Chondrocyte (in vitro differentiated cells): ENCODE measurements at regions not wholly inside any gene's neighbourhood (a gene's known extent, or its start where the extent isn't known, plus 50 kb on each side); places are given as distances from the start of the nearest gene placed in this dataset.

ENCODE experiments used
- DNase-seq: peaks from one replicate; pipeline ENCODE4 v3.0.0; 2021; ENCODE audit warnings: mixed read lengths, low spot score
- H3K27ac Mint-ChIP-seq: one replicate; pipeline ENCODE4 v1.8.0; 2021; ENCODE audit warnings: mild to moderate bottlenecking, moderate library complexity, mixed read lengths; ENCODE audit not compliant: unreplicated experiment
- H3K27me3 Mint-ChIP-seq: 2 replicates; pipeline ENCODE4 v1.8.0; 2021; ENCODE audit warnings: low read depth, mixed read lengths
- H3K36me3 Mint-ChIP-seq: 2 replicates; pipeline ENCODE4 v1.8.0; 2021; ENCODE audit warnings: low read depth, mixed read lengths
- H3K4me1 Mint-ChIP-seq: 2 replicates; pipeline ENCODE4 v1.8.0; 2021; ENCODE audit warnings: low read depth, mild to moderate bottlenecking, mixed read lengths
- H3K4me3 Mint-ChIP-seq: one replicate; pipeline ENCODE4 v1.8.0; 2021; ENCODE audit warnings: mild to moderate bottlenecking, moderate library complexity, mixed read lengths; ENCODE audit not compliant: unreplicated experiment
- H3K9me3 Mint-ChIP-seq: 2 replicates; pipeline ENCODE4 v1.8.0; 2021; ENCODE audit warnings: low read depth, mixed read lengths
- TF ChIP-seq, protein P1 (sequence below): fragments of 200-600 bp; sonication (generic); IDR thresholded peaks from 2 replicates; pipeline ENCODE4 v1.5.0; 2021; ENCODE audit warnings: antibody characterized with exemption, mild to moderate bottlenecking, moderate library complexity

DNA sequence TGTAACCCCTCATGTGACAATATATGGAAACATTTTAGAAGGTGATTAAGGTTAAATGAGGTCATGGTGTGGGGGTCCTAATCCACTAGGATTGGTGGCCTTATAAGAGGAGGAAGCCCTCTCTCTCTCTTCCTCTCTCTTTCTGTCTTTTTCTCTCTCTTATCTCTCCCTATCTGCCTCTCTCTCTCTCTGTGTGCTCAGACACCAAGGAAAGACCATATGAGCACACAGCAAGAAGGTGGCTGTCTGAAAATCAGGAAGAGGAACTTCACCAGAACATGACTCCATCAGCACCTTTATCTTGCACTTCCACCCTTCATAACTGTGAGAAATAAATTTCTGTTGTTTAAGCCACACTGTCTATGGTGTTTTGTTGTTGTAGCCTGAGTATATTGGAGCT, 1472.2 kb downstream of the PCDH7 start:
- Mint-ChIP-seq H3K27me3 (no peaks in the 10 kb centered on the region), H3K27ac (no peak overlapping the region), H3K9me3 (no peaks in the 10 kb centered on the region)

DNA sequence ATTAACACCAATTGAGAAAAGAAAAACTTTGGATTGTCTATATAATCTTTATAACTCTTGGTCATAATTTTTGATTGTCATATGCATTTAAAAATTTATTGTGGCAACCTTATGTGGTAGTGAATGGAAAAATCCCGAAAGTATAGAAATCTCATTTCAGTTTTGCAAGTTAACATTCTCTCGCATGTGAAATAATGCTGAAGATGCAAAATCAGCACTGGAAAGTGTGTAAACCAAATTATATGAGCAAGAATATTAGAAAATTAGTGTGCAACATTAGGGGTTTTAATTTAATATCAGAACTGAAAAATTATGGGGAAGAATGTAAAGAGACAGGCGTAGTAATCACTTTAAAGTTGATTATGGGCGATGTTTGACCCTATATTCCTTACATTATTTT, 1472.8 kb downstream of the PCDH7 start:
- H3K27me3 Mint-ChIP-seq: no peaks in the 10 kb centered on the region
- TF ChIP-seq, protein P1, sequence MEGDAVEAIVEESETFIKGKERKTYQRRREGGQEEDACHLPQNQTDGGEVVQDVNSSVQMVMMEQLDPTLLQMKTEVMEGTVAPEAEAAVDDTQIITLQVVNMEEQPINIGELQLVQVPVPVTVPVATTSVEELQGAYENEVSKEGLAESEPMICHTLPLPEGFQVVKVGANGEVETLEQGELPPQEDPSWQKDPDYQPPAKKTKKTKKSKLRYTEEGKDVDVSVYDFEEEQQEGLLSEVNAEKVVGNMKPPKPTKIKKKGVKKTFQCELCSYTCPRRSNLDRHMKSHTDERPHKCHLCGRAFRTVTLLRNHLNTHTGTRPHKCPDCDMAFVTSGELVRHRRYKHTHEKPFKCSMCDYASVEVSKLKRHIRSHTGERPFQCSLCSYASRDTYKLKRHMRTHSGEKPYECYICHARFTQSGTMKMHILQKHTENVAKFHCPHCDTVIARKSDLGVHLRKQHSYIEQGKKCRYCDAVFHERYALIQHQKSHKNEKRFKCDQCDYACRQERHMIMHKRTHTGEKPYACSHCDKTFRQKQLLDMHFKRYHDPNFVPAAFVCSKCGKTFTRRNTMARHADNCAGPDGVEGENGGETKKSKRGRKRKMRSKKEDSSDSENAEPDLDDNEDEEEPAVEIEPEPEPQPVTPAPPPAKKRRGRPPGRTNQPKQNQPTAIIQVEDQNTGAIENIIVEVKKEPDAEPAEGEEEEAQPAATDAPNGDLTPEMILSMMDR: no peak

More for the DNA sequence above, 1472.2 kb downstream of the PCDH7 start:
- Mint-ChIP-seq H3K4me1 (peaks cover 8% of the 10 kb centered on the region), H3K36me3 (no peaks in the 10 kb centered on the region), H3K4me3 (no peak overlapping the region)
- TF ChIP-seq, protein P1: no peak
- no peak for DNase-seq

DNA sequence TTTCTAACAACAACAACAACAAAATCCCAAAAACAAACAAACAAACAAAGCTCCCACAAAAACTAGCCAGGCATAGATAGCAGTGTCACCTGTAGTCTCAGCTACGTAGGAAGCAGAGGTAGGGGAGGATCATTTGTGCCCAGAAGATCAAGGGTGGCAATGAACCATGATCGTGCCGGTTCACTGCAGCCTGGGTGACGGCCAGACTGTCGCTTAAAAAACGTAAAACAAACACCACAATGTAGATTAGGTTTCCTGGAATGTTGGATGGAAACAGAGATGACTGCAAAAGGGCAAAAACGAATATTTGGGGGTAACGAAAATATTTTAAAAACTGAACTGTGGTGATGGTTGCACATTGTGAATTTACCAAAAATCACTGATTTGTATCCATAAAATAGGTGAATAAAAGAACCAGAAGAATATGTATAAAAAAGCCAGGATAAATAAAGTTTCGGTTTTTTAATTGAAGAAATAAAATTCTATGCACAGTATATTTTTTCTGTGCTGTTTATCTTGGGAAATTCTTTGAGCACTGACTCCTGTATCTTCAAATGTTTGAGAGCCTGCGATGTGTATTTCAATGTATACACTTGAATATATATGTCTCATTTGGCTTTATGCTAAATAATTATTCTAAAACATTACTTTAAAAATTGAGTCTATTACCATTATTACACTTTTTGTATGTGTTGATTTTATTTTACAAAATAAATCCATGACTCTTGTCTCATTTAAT, 1477.0 kb downstream of the PCDH7 start:
- no peaks in the 10 kb centered on the region for H3K9me3 Mint-ChIP-seq
- H3K4me1 Mint-ChIP-seq: peaks cover 5% of the 10 kb centered on the region
- no peaks in the 10 kb centered on the region for H3K27me3 Mint-ChIP-seq
- DNase-seq: no peak
- H3K36me3 Mint-ChIP-seq: no peaks in the 10 kb centered on the region
- H3K27ac Mint-ChIP-seq: no peak overlapping the region
- TF ChIP-seq, protein P1: no peak
- no peak overlapping the region for H3K4me3 Mint-ChIP-seq

More for the DNA sequence above, 1472.8 kb downstream of the PCDH7 start:
- no peak for DNase-seq
- Mint-ChIP-seq H3K9me3 (no peaks in the 10 kb centered on the region), H3K27ac (no peak overlapping the region), H3K36me3 (no peaks in the 10 kb centered on the region), H3K4me3 (no peak overlapping the region), H3K4me1 (peaks cover 8% of the 10 kb centered on the region)

DNA sequence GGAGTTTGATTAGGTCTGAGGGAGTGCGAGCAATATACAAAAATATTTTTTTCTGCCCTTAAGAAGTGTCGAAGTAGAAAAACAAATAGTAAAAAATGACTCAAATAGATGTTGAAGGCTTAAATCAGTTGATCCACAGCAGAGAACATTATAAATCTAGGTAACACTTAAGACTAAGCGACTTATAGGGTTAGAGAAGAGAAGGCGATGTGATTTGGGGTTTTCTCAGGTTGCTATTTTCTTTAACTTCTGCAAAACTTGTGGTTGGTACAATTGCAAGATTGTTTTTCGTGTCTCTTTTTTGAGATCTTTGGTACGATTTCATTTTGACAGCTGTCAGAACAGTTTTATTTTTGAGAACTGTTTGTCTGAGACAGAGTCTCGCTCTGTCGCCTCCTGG, 1479.5 kb downstream of the PCDH7 start:
- H3K36me3 Mint-ChIP-seq: no peaks in the 10 kb centered on the region
- H3K27me3 Mint-ChIP-seq: no peaks in the 10 kb centered on the region
- H3K9me3 Mint-ChIP-seq: no peaks in the 10 kb centered on the region
- no peak overlapping the region for H3K27ac Mint-ChIP-seq
- no peak for DNase-seq
- no peak overlapping the region for H3K4me3 Mint-ChIP-seq
- TF ChIP-seq, protein P1: no peak
- peaks cover 5% of the 10 kb centered on the region for H3K4me1 Mint-ChIP-seq

DNA sequence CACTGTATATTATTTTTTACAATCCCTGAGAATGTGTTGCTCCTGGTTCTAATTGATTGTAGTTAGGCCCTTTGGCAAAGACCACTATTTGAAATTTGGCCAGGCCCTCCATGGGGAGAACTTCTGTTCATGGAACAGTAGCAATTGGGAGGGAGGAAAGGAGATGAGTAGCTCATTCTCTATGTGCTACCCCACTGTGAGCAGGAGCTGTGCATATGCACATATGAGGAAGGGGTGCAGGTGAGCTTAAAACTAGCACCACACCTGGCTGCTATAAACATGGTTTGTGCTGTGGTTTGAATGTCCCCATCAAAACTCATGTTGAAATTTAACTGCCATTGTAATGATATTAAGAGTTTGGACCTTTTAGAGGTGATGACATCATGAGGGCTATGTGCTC, 1483.2 kb downstream of the PCDH7 start:
- no peak overlapping the region for H3K27ac Mint-ChIP-seq
- H3K4me1 Mint-ChIP-seq: no peaks in the 10 kb centered on the region
- TF ChIP-seq, protein P1: no peak
- no peak for DNase-seq
- no peak overlapping the region for H3K4me3 Mint-ChIP-seq
- peaks cover 2% of the 10 kb centered on the region for H3K36me3 Mint-ChIP-seq
- peaks cover 19% of the 10 kb centered on the region for H3K9me3 Mint-ChIP-seq
- no peaks in the 10 kb centered on the region for H3K27me3 Mint-ChIP-seq
